GM12891 (cell line): ENCODE measurements at regions not wholly inside any gene's neighbourhood (a gene's known extent, or its start where the extent isn't known, plus 50 kb on each side); places are given as distances from the start of the nearest gene placed in this dataset.

ENCODE experiments used
- DNase-seq: peaks from one replicate; pipeline ENCODE4 v3.0.0; 2011; ENCODE audit warnings: low spot score; ENCODE audit not compliant: insufficient read length
- FAIRE-seq: peaks from 2 replicates; lab custom pipeline; 2011; peaks lifted over from hg19 to GRCh38; lab: Jason Lieb, UNC
- PAX5 ChIP-seq: IDR thresholded peaks from 2 replicates; pipeline ENCODE4 v1.6.1; 2011; ENCODE audit warnings: low read length, moderate library complexity, mild to moderate bottlenecking; ENCODE audit not compliant: insufficient read depth, severe bottlenecking
- POLR2A ChIP-seq: IDR thresholded peaks from 2 replicates; pipeline ENCODE4 v1.6.1; 2011; ENCODE audit warnings: low read depth, low read length, control low read depth
- POLR2AphosphoS5 ChIP-seq: IDR thresholded peaks from 2 replicates; pipeline ENCODE4 v1.6.1; 2011; ENCODE audit warnings: low read depth, low read length, control low read depth
- POU2F2 ChIP-seq: IDR thresholded peaks from 2 replicates; pipeline ENCODE4 v1.6.1; 2011; ENCODE audit warnings: low read depth, mild to moderate bottlenecking, control low read depth, low read length, moderate library complexity
- SPI1 ChIP-seq: IDR thresholded peaks from 2 replicates; pipeline ENCODE4 v1.6.1; 2011; ENCODE audit warnings: low read depth, low read length, control low read depth
- TAF1 ChIP-seq: IDR thresholded peaks from 2 replicates; pipeline ENCODE4 v1.6.1; 2011; ENCODE audit warnings: low read depth, low read length, control low read depth

DNA sequence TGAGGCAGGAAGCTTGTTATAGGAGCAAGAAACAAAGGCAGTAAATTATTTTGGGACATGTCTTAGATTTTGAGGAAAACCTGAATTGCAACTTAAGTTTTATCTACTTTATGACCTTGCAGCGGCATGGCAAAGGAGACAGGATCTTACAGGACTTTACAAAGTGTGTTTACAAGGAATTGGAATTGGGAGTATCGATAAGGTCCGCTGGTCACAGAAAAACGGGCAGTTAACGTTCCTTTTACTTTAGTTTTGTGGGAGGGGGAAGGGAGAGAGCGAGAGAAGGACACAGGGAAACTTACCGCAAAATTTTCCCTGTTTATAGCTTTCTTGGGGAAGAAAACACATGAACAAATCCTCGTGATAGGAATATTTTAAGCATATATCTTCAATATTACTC lies 1607.2 kb downstream of the GRIK2 start:
- DNase-seq = no peak
- TF ChIP-seq POLR2AphosphoS5 (no peak), TAF1 (no peak), SPI1 (no peak), POU2F2 (no peak), PAX5 (no peak), POLR2A (no peak)
- FAIRE-seq = no peak

DNA sequence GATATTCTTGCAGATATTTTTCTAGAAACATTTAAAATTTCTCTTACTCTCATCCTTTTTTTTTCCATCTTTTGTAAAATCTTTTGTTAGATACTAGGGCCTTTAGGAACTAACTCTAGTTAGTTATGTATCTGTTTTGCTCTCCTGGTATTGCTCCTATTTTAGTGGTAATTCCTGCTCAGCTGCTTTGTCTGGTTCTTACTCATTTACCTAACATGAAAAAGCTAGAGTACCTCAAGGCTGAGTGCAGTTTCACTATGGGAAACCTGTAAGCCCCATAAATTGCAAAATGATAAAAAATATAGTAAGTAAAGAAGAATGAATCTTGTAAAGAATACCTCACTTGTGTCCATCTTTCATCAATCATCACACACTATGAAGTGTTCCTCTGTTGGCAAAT lies 1602.0 kb downstream of the GRIK2 start:
- no peak for FAIRE-seq
- no peak for DNase-seq
- no peak for TF ChIP-seq PAX5
- TF ChIP-seq TAF1 = no peak
- no peak for TF ChIP-seq POLR2AphosphoS5
- TF ChIP-seq POU2F2 = no peak
- no peak for TF ChIP-seq POLR2A
- TF ChIP-seq SPI1 = no peak

GRCh38 chr6:102994866-102995265 lies 1601.4 kb downstream of the GRIK2 start:
- DNase-seq (no peak), FAIRE-seq (no peak)
- TF ChIP-seq POU2F2 = no peak
- TF ChIP-seq POLR2AphosphoS5 = no peak
- TF ChIP-seq POLR2A = no peak
- no peak for TF ChIP-seq SPI1
- no peak for TF ChIP-seq TAF1
- no peak for TF ChIP-seq PAX5

DNA sequence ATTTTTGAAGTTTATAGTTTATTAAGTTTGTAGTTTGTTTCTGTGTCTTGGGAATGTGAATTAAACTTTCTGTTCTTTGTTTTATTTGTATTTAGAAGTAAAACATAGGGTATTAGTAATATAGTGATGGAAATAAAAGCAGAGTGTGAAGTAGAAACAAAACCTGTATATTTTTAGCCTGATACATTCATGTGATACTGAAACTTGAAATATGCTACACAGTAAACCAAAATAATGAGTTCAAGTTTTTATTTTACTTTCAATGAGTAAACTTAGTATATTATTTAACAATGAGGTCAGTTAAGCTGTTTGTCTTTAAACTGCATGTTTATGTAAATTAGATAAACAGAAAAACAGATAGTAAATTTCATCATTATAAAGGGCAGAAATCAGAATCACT lies 1592.6 kb downstream of the GRIK2 start:
- FAIRE-seq (no peak), DNase-seq (no peak)
- no peak for TF ChIP-seq POU2F2
- TF ChIP-seq SPI1 = no peak
- TF ChIP-seq POLR2A = no peak
- no peak for TF ChIP-seq PAX5
- no peak for TF ChIP-seq TAF1
- no peak for TF ChIP-seq POLR2AphosphoS5

- no peak for DNase-seq
- FAIRE-seq = no peak
- TF ChIP-seq TAF1 (no peak), PAX5 (no peak), POLR2A (no peak), POLR2AphosphoS5 (no peak), SPI1 (no peak), POU2F2 (no peak)
These were observed 1590.8 kb downstream of the GRIK2 start for GRCh38 chr6:102984357-102984756.

GRCh38 chr6:102981490-102982015 lies 1588.0 kb downstream of the GRIK2 start:
- FAIRE-seq (no peak), DNase-seq (no peak)
- TF ChIP-seq POLR2A (no peak), POLR2AphosphoS5 (no peak), POU2F2 (no peak), SPI1 (no peak), PAX5 (no peak), TAF1 (no peak)

- no peak for TF ChIP-seq POLR2A
- no peak for TF ChIP-seq TAF1
- no peak for TF ChIP-seq PAX5
- TF ChIP-seq SPI1 = no peak
- no peak for TF ChIP-seq POU2F2
- TF ChIP-seq POLR2AphosphoS5 = no peak
- no peak for DNase-seq
- no peak for FAIRE-seq
These were observed 1587.4 kb downstream of the GRIK2 start for GRCh38 chr6:102980951-102981350.

GRCh38 chr6:102961902-102962301 lies 1568.4 kb downstream of the GRIK2 start:
- no peak for FAIRE-seq
- DNase-seq = no peak
- TF ChIP-seq SPI1 = no peak
- no peak for TF ChIP-seq TAF1
- TF ChIP-seq POU2F2 = no peak
- no peak for TF ChIP-seq POLR2AphosphoS5
- no peak for TF ChIP-seq PAX5
- TF ChIP-seq POLR2A = no peak

- FAIRE-seq = no peak
- TF ChIP-seq POU2F2 = no peak
- no peak for TF ChIP-seq SPI1
- TF ChIP-seq POLR2A = no peak
- TF ChIP-seq TAF1 = no peak
- TF ChIP-seq POLR2AphosphoS5 = no peak
- no peak for TF ChIP-seq PAX5
- DNase-seq = no peak
These were observed 1557.5 kb downstream of the GRIK2 start for GRCh38 chr6:102950967-102951366.

GRCh38 chr6:102944475-102944874 lies 1551.0 kb downstream of the GRIK2 start:
- no peak for FAIRE-seq
- TF ChIP-seq PAX5 (no peak), POLR2A (no peak), POU2F2 (no peak), TAF1 (no peak), POLR2AphosphoS5 (no peak), SPI1 (no peak)
- no peak for DNase-seq

DNA sequence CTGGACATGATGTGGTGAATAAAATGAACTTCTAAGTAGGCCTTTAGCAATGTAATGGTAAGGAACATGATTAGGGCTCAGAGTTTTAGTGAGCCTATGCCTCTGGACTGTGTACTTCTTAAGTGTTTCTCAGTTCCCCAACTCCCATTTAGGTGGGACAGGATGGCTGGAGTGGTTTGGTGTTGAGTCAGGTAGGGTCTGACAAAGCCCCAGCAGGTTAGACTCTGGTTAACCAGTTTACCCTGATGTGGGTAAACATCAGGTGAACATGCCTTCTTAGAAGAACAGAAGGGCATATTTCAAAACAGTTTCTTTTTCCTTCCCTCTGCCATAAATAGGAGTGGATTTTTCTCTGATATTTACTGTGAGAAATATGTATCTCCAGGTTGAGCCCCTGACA lies 1548.7 kb downstream of the GRIK2 start:
- DNase-seq (no peak), FAIRE-seq (no peak)
- TF ChIP-seq SPI1 (no peak), TAF1 (no peak), POU2F2 (no peak), PAX5 (no peak), POLR2A (no peak), POLR2AphosphoS5 (no peak)
